ENCODE measurements at regions not wholly inside any gene's neighbourhood (a gene's known extent, or its start where the extent isn't known, plus 50 kb on each side); places are given as distances from the start of the nearest gene placed in this dataset.

- FAIRE-seq = no peak
- intact Hi-C loops (cut with micrococcal nuclease; ENCODE audit: unreplicated experiment) = no loop called here
- in situ Hi-C loops (cut with HindIII; ENCODE audit: extremely low pct_ligation_motif_present, low pct_unique_long_range_greater_than_20kb) = no loop called here
Measured at GRCh38 chr11:82610671-82611070, 123.0 kb downstream of the FAM181B start.

DNA sequence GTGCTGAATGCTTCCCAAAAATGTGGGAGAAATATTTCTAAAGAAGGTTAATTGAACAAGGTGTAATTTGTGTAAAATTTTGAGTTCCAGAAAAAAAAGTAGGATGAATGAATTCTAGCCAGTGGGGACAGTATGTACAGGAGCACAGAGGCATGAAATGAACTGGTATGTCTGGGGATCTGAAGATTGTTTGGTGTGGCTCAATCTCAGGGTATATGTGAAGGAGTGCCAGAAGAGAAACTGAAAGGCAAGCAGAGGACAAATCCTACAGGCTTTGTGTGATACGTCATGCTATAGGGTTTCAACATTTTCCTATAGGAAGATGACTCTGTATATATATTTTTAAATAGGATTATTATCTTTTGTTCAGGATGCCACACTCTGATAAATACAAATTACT lies 126.9 kb downstream of the FAM181B start:
- no TSS peak for BruUV-seq (replicated peaks)
- no peak for DNase-seq (ENCODE audit: low spot score)
- no peaks in the 10 kb centered on the region for H3K79me2 ChIP-seq (ENCODE audit: insufficient read depth, low read length)
- POLR2A ChIA-PET = no interaction called here
- no peaks in the 10 kb centered on the region for H3K36me3 ChIP-seq (replicated peaks in 1 of 2; ENCODE audit: control insufficient read depth in 1 of 2, insufficient read depth in 2 of 2, low read length in 2 of 2)
- H3K4me3 ChIP-seq (replicated peaks in 1 of 3; ENCODE audit: insufficient read depth in 1 of 3, low read depth in 2 of 3, low read length in 3 of 3) = no peak overlapping the region
- 0% methylated on average over 1 of the region's 1 CpG for WGBS (ENCODE audit: low lambda C conversion rate)
- no peak for ATAC-seq
- no peaks in the 10 kb centered on the region for H3K4me1 ChIP-seq (ENCODE audit: insufficient read depth, low read length)
- TF ChIP-seq ZNF337 (CRISPR knock-in tag; IDR thresholded peaks at IDR 0.05; ENCODE audit: borderline replicate concordance, low read depth) = no peak
- H3K9ac ChIP-seq (ENCODE audit: insufficient read depth, low read depth, low read length) = no peak overlapping the region
- CTCF ChIA-PET (ENCODE audit: low intra/inter-chr PET ratio, low total read pairs) = no interaction called here
- no peak for FAIRE-seq
- in situ Hi-C loops (cut with HindIII; ENCODE audit: extremely low pct_ligation_motif_present, low pct_unique_long_range_greater_than_20kb) = no loop called here
- H3K4me2 ChIP-seq (ENCODE audit: low read depth, low read length) = no peak overlapping the region
- no peaks in the 10 kb centered on the region for H4K20me1 ChIP-seq (ENCODE audit: insufficient read depth, low read length)
- H2AFZ ChIP-seq (ENCODE audit: low read length) = no peak overlapping the region
- H3K27ac ChIP-seq (ENCODE audit: extremely low read length, insufficient read depth, low read length) = no peak overlapping the region
- no peaks in the 10 kb centered on the region for H3K9me3 ChIP-seq (ENCODE audit: low read length)
- intact Hi-C loops (cut with micrococcal nuclease; ENCODE audit: unreplicated experiment) = no loop called here
- no peaks in the 10 kb centered on the region for H3K27me3 ChIP-seq (ENCODE audit: control insufficient read depth in 1 of 2, insufficient read depth in 2 of 2, low read length in 2 of 2)

More at GRCh38 chr11:82610671-82611070, 123.0 kb downstream of the FAM181B start:
- Histone ChIP-seq H3K79me2 (ENCODE audit: insufficient read depth, low read length) (no peaks in the 10 kb centered on the region), H3K4me3 (replicated peaks in 1 of 3; ENCODE audit: insufficient read depth in 1 of 3, low read depth in 2 of 3, low read length in 3 of 3) (no peak overlapping the region), H2AFZ (ENCODE audit: low read length) (no peak overlapping the region), H4K20me1 (ENCODE audit: insufficient read depth, low read length) (no peaks in the 10 kb centered on the region), H3K36me3 (replicated peaks in 1 of 2; ENCODE audit: control insufficient read depth in 1 of 2, insufficient read depth in 2 of 2, low read length in 2 of 2) (no peaks in the 10 kb centered on the region), H3K9me3 (ENCODE audit: low read length) (no peaks in the 10 kb centered on the region), H3K27ac (ENCODE audit: extremely low read length, insufficient read depth, low read length) (no peak overlapping the region), H3K9ac (ENCODE audit: insufficient read depth, low read depth, low read length) (no peak overlapping the region), H3K4me1 (ENCODE audit: insufficient read depth, low read length) (no peaks in the 10 kb centered on the region), H3K27me3 (ENCODE audit: control insufficient read depth in 1 of 2, insufficient read depth in 2 of 2, low read length in 2 of 2) (no peaks in the 10 kb centered on the region), H3K4me2 (ENCODE audit: low read depth, low read length) (no peak overlapping the region)
- TF ChIP-seq ZBTB38 (CRISPR knock-in tag; IDR thresholded peaks at IDR 0.05) (no peak), RBM39 (IDR thresholded peaks at IDR 0.05; ENCODE audit: low read depth, low read length, poor library complexity, severe bottlenecking) (no peak), ZNF335 (CRISPR knock-in tag; IDR thresholded peaks at IDR 0.05) (no peak)
- TF ChIP-seq, protein P1, sequence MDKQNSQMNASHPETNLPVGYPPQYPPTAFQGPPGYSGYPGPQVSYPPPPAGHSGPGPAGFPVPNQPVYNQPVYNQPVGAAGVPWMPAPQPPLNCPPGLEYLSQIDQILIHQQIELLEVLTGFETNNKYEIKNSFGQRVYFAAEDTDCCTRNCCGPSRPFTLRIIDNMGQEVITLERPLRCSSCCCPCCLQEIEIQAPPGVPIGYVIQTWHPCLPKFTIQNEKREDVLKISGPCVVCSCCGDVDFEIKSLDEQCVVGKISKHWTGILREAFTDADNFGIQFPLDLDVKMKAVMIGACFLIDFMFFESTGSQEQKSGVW (CRISPR knock-in tag; IDR thresholded peaks at IDR 0.05; ENCODE audit: borderline replicate concordance) = no peak
- TF ChIP-seq, protein P2, sequence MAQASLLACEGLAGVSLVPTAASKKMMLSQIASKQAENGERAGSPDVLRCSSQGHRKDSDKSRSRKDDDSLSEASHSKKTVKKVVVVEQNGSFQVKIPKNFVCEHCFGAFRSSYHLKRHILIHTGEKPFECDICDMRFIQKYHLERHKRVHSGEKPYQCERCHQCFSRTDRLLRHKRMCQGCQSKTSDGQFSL (CRISPR knock-in tag; IDR thresholded peaks at IDR 0.05) = no peak
- ATAC-seq (no peak), DNase-seq (ENCODE audit: low spot score) (no peak)
- ChIA-PET CTCF (ENCODE audit: low intra/inter-chr PET ratio, low total read pairs) (no interaction called here), POLR2A (no interaction called here)
- BruUV-seq (replicated peaks) = no TSS peak
